ENCODE measurements at regions not wholly inside any gene's neighbourhood (a gene's known extent, or its start where the extent isn't known, plus 50 kb on each side); places are given as distances from the start of the nearest gene placed in this dataset.

- no peak for TF ChIP-seq ESRRA (IDR thresholded peaks at IDR 0.05; ENCODE audit: borderline replicate concordance, low read depth)
- TF ChIP-seq HMG20B (CRISPR knock-in tag; IDR thresholded peaks at IDR 0.05): no peak
- TF ChIP-seq, protein P1, sequence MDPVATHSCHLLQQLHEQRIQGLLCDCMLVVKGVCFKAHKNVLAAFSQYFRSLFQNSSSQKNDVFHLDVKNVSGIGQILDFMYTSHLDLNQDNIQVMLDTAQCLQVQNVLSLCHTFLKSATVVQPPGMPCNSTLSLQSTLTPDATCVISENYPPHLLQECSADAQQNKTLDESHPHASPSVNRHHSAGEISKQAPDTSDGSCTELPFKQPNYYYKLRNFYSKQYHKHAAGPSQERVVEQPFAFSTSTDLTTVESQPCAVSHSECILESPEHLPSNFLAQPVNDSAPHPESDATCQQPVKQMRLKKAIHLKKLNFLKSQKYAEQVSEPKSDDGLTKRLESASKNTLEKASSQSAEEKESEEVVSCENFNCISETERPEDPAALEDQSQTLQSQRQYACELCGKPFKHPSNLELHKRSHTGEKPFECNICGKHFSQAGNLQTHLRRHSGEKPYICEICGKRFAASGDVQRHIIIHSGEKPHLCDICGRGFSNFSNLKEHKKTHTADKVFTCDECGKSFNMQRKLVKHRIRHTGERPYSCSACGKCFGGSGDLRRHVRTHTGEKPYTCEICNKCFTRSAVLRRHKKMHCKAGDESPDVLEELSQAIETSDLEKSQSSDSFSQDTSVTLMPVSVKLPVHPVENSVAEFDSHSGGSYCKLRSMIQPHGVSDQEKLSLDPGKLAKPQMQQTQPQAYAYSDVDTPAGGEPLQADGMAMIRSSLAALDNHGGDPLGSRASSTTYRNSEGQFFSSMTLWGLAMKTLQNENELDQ (CRISPR knock-in tag; IDR thresholded peaks at IDR 0.05; ENCODE audit: borderline replicate concordance): no peak
- no peak for TF ChIP-seq POLR2A (conservative IDR thresholded peaks at IDR 0.05)
- no peak for TF ChIP-seq EZH2 (IDR thresholded peaks at IDR 0.05; ENCODE audit: borderline replicate concordance, low read depth, low read length)
- no peak for TF ChIP-seq CEBPZ (IDR thresholded peaks at IDR 0.05; ENCODE audit: borderline replicate concordance, low read depth, low read length)
Measured at GRCh38 chr11:119933584-119933983, 204.3 kb downstream of the TRIM29 start.

All from K562 (cell line).